Activated CD8-positive, alpha-beta memory T cell treated with anti-CD3 and anti-CD28 coated beads, Interleukin-2, amount 50 U/mL, for 1 hour (primary cell): ENCODE measurements at regions not wholly inside any gene's neighbourhood (a gene's known extent, or its start where the extent isn't known, plus 50 kb on each side); places are given as distances from the start of the nearest gene placed in this dataset.

Source experiments
- DNase-seq: peaks from one replicate; pipeline ENCODE4 v3.0.0-alpha.2; 2020; ENCODE audit errors: extremely low read depth

DNA sequence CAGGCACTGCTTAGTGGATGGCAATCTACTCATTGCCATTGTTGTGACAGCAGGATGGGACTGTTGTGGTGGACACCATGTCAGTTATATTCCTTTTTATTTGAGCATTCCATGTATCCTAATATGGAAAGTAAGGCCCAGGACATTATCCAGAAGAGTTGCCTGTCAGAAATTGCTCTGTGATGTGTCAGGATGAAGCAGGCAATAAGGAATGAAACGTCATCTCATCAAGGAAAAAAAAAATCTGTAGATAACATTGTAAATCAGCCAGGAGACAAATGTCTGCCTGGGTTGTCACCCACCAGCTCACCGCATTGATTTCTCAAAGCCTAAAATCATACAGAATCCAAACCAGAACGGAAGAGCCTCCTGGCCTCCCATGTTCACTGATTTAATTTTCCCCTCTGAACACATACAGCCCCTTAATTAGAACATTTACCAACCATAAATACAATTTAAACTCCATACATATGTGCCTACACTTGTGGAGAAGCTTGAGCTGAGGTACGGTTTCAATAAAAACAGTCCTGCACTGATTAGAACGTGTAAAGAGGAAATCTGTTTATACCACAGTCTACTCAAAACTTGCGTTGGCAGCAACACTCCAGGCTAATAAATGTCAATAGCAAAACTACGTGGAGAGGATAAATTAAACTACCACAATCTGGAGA lies 73.9 kb downstream of the FOXD1 start:
- DNase-seq = no peak

DNA sequence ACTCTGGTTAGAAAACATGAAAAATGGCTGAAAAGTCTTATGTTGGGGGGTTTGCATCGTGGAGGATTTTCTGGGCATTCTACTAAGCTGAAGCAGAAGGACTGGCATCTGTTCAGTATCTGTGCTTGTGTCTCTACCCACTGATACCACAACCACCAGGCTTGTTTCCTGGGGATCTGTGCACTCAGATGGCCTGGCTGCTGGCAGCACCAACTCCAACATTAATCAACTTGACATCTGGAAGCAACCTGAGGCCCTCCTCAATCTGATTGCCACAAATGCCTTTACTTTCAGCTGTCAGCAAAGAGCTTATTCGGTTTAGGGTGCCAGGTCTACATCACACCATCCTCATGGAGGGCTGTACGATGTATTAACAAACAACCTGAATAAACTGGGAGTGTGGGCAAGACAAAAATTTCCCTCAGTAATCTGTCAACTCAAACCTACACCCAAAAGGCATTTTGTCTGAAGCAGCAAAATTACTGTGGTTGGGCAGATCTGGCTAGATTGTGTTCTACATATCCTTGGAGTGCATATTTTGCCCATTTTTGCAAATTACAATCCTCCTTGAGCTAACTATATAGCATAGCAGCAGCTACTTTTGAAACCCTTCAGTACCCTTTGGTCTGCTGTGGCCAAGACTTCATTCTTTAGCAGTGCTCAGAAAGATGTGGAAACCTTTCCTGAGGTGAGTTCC lies 74.6 kb downstream of the FOXD1 start:
- DNase-seq = no peak

DNA sequence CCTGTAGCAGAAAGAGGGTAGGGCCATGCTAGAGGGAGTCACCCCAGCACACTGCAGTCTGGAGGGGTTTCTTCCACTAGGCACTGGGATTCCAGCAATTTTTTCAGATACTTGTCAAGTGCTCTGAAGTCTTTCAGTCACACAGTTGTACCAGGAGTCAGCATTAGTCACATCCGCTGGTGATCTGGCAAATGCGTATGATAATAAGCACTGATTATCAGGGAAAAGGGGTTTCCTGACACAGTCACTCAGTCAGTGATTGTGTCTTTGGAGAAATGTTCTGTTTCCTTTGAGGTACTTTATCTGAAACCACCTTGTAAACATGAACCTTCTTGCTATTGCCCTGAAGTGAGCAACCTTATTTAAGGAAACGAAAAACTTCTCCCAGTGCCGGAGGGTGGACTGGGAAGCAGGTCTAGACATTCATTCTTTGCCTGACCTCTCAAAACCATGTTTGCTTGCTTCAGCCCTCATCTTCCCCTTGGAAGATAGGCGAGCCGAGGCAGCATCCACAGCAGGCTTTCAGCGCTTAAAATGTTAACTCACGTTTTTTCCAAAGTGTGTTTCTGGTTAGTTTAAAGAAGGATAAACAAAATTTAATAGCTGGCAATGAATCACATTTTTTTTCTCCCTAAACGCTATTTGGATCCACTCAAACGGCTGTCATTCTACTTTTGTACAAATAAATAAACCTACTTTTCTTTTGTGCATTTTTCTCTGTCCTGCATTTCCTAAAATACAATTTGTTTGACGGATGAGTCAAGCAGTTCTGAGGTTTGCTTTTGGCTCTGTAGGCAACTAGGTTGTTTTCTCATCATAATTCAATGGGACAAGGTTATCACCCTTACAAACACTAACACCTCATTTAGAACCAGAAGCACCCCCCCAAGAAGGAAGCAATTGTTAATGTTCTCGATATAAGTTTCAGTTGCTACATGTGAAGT lies 77.7 kb downstream of the FOXD1 start:
- DNase-seq = no peak

GRCh38 chr5:73370095-73370494 lies 78.5 kb downstream of the FOXD1 start:
- DNase-seq = no peak

- DNase-seq = no peak
These were observed 79.3 kb downstream of the FOXD1 start for GRCh38 chr5:73369278-73369677.

DNA sequence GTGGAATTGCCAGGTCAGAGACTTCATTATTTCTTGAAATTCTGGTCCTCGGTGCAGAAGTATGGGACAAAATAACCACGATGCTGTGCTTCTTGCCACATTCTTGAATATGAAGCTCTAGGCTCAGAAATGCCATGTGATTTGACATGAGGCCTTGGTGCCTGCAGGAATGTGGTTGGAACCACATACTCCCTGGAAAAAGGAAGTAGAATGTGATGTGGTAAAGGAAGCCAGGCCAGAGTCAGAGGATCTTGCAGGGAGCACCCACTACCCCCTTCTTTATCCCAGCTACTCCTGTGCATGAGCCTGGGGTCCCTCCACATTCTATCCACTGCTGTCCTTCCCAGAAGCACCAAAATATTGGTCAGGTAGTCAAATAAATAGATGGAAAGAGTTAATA lies 80.9 kb downstream of the FOXD1 start:
- DNase-seq = no peak

DNA sequence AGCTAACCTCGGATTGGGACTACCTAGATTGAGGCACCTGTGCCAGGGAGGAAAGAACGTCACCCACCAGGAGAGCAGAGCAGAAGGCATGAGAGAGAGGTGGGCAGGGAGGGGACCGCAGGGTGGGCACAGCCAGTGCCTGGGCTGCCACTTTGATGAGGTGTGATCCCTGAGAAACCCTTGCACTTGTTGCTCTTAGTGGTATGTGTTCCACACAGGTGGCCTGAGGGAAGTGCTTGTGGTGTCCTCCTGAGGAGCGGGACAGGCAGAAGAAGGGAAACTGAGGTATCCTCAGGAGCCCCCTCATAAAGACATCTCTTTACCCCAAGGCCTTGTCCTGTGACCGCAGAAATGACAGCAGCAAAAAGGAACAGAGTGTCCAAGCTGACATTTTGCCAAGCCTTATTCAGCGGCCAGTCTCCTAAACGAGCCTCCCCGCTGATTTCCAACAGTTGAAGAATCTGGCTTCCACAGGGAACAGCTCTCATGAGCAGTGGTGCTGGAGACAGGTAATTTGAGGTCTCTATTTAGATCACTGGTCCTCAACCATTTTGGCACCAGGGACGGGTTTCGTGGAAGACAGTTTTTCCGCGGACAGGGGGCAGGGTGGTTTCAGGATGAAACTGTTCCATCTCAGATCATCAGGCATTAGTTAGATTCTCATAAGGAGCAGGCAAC lies 82.4 kb downstream of the FOXD1 start:
- DNase-seq = no peak

GRCh38 chr5:73365301-73365853 lies 83.2 kb downstream of the FOXD1 start:
- DNase-seq = no peak

- DNase-seq = no peak
These were observed 84.5 kb downstream of the FOXD1 start for GRCh38 chr5:73363911-73364730.

GRCh38 chr5:73359395-73359794 lies 89.2 kb downstream of the FOXD1 start:
- DNase-seq = no peak

- no peak for DNase-seq
These were observed 90.2 kb downstream of the FOXD1 start for GRCh38 chr5:73358366-73358765.

- no peak for DNase-seq
These were observed 91.0 kb downstream of the FOXD1 start for GRCh38 chr5:73357576-73357975.

GRCh38 chr5:73355108-73355507 lies 93.5 kb downstream of the FOXD1 start:
- DNase-seq = no peak

DNA sequence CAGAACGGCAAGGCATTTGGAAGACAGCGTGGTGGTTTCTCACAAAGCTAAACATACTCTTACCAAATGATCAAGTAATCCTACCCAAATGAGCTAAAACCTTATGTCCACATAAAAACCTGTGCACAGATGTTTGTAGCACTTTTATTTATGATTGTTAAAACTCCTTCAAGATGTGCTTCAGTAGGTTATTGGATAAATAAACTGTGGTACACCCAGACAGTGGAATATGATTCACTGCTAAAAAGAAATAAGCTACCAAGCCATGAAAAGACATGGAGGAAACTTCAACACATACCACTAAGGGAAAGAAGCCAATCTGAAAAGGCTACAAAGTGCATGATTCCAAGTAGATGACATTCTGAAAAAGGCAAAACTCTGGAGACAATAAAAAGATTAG lies 94.2 kb downstream of the FOXD1 start:
- no peak for DNase-seq

DNA sequence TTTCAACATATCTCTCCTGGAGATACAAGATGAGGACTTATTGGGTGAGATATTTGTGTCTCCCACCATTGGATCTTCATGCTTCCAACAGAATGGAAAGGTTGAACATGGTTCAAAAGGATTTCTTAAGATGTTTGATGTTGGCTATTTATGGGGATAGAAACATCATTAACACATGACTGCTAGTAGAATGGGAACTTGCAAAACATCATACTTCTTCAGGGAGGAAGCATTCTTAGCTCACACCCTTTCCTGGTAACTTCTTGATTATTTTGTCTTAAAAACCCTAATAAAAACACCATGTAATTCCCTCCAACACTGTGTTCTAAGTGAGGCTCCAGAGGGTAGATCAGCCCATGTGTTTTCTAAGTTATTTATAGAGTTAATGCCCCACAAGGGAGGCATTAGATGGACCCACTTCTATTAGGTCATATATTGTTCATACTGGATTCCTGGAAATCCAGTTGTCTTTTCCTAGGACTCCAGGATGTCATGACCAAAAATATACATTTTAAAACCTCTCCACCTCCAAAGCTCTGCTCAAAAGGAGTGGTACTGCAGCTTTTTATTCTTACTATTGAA lies 95.8 kb downstream of the FOXD1 start:
- no peak for DNase-seq

DNA sequence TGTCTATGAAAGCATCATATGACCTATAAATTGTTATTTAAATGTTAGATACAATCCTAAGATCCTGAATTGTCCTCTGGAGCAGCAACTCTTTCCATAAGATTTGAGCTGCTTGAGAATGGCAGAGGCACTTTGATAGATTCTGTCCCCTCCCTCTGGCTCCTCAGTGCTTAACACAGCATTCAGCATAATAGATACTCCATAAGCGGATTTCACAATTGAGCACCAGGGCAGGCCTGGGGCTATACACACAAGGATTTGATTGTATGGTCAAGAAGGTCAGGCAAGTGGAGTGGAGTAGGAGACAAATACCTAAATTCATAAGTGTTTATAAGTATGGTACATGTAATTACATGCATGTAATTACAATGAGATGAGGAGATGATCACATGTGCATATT lies 96.3 kb downstream of the FOXD1 start:
- no peak for DNase-seq

DNA sequence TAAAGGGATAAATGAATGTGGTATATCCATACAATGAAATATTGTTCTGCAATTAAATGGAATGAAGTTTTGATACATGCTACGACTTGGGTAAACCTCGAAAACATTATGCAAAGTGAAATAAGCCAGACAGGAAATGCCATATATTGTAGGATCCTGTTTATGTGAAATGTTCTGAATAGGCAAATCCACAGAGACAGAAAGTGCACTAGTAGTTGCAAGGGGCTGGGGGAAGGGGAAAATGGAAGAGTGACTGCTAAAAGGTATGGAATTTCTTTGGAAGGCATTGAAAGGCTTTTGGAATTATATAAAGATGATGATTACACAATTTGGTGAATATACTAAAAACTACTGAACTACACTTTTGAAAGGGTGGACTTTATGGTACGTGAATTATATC lies 97.0 kb downstream of the FOXD1 start:
- DNase-seq = no peak

GRCh38 chr5:73346878-73347408 lies 101.6 kb downstream of the FOXD1 start:
- DNase-seq = no peak

GRCh38 chr5:73344835-73345234 lies 103.7 kb downstream of the FOXD1 start:
- DNase-seq = no peak

DNA sequence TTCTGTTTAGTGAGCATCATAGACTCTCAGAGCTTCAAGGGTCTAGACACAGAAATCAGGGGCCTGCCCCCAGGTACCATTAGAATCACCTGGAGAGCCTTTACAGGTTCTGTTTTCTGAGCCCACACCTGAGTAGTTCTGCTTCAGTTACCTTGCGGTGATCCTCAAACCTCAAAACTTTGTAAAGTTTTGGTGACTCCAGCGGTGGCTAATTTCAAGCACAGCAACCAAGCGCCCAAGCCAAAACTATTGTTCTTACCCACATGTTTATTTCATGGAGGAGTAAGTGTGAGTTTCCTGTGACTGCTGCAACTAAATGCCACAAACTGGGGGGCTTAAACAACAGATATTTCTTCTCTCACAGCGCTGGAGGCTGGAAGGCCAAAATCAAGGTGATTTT lies 108.9 kb downstream of the FOXD1 start:
- no peak for DNase-seq
